ENCODE measurements at regions not wholly inside any gene's neighbourhood (a gene's known extent, or its start where the extent isn't known, plus 50 kb on each side); places are given as distances from the start of the nearest gene placed in this dataset.

DNA sequence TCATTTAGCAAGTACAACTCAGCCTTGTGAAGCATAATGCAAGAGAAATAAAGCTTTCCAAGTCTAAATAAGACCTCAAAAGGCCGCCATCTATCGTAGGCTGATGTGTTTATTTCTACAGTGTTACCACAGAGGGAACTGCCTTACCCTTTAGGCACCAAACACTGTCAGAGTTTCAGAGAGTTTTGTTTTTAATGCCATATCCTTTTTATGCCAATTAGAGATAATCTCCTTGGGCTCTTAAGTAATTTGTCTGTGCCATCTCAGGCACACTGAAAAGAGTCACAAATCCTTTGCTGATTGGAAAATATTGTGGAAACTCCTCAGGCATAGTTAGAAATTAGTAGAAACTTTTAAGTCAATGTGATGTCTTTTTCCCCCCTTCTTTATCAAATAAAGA, 797.1 kb downstream of the SLC4A3 start:
- no peak overlapping the region for H3K4me3 ChIP-seq (ENCODE audit: low read length in 2 of 2)
- no peaks in the 10 kb centered on the region for H3K27me3 ChIP-seq (ENCODE audit: control insufficient read depth in 2 of 2, insufficient read depth in 2 of 2, low read length in 2 of 2)
- no peak overlapping the region for H3K9ac ChIP-seq (ENCODE audit: low read depth in 1 of 2, low read length in 2 of 2)
- H3K4me1 ChIP-seq (ENCODE audit: control insufficient read depth in 2 of 2, insufficient read depth in 2 of 2, low read length in 2 of 2), result no peaks in the 10 kb centered on the region
- H3K36me3 ChIP-seq (ENCODE audit: control insufficient read depth in 2 of 2, insufficient read depth in 2 of 2, low read length in 2 of 2), result no peaks in the 10 kb centered on the region
- H3K9me3 ChIP-seq (ENCODE audit: control insufficient read depth in 2 of 2, low read length in 2 of 2), result no peaks in the 10 kb centered on the region
- H3K27ac ChIP-seq (ENCODE audit: low read depth in 2 of 2, low read length in 2 of 2), result no peak overlapping the region

DNA sequence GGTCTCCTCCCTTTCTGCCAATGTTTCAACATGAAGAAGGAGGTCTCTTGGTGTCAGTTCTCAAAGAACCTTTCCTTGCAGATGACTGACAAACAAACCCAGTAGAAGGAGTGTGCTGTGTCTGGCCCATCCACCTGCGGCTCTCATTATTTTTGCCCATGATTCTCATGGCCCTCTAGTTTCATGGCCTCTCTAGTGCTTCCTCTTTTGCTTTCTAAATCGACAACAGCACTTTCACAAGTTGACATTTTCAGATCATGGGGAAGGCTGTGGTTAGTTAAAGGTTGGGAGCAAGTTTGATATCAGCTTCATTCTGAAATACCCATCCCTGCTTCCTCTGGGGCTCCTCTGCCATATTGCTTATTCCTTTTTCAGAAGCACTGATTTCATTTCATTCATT, 805.2 kb downstream of the SLC4A3 start:
- H3K9me3 ChIP-seq (ENCODE audit: control insufficient read depth in 2 of 2, low read length in 2 of 2), result no peaks in the 10 kb centered on the region
- H3K36me3 ChIP-seq (ENCODE audit: control insufficient read depth in 2 of 2, insufficient read depth in 2 of 2, low read length in 2 of 2), result no peaks in the 10 kb centered on the region
- no peak overlapping the region for H3K9ac ChIP-seq (ENCODE audit: low read depth in 1 of 2, low read length in 2 of 2)
- no peaks in the 10 kb centered on the region for H3K4me1 ChIP-seq (ENCODE audit: control insufficient read depth in 2 of 2, insufficient read depth in 2 of 2, low read length in 2 of 2)
- H3K4me3 ChIP-seq (ENCODE audit: low read length in 2 of 2), result no peak overlapping the region
- H3K27ac ChIP-seq (ENCODE audit: low read depth in 2 of 2, low read length in 2 of 2), result no peak overlapping the region
- no peaks in the 10 kb centered on the region for H3K27me3 ChIP-seq (ENCODE audit: control insufficient read depth in 2 of 2, insufficient read depth in 2 of 2, low read length in 2 of 2)

DNA sequence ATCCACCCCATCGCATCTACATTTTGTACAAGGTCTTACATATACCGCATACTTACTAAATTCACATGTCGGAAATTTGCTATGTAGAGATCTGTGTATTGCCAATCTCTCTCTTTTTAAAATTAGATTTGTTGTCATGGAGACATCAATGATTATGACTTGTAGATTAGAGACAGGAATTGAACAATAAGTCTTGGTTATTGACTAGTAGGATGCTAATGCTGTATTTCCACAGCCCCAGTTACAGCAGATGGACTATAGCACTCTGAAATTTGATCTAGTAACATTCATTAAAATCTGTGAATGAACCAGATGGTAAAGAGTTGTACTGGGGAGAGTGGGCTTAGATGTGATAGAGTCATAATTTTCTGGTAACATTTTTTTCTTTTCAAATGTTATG, 805.7 kb downstream of the SLC4A3 start:
- Histone ChIP-seq H3K27ac (ENCODE audit: low read depth in 2 of 2, low read length in 2 of 2) (no peak overlapping the region), H3K9ac (ENCODE audit: low read depth in 1 of 2, low read length in 2 of 2) (no peak overlapping the region), H3K4me1 (ENCODE audit: control insufficient read depth in 2 of 2, insufficient read depth in 2 of 2, low read length in 2 of 2) (no peaks in the 10 kb centered on the region), H3K9me3 (ENCODE audit: control insufficient read depth in 2 of 2, low read length in 2 of 2) (no peaks in the 10 kb centered on the region), H3K36me3 (ENCODE audit: control insufficient read depth in 2 of 2, insufficient read depth in 2 of 2, low read length in 2 of 2) (no peaks in the 10 kb centered on the region), H3K4me3 (ENCODE audit: low read length in 2 of 2) (no peak overlapping the region), H3K27me3 (ENCODE audit: control insufficient read depth in 2 of 2, insufficient read depth in 2 of 2, low read length in 2 of 2) (no peaks in the 10 kb centered on the region)

DNA sequence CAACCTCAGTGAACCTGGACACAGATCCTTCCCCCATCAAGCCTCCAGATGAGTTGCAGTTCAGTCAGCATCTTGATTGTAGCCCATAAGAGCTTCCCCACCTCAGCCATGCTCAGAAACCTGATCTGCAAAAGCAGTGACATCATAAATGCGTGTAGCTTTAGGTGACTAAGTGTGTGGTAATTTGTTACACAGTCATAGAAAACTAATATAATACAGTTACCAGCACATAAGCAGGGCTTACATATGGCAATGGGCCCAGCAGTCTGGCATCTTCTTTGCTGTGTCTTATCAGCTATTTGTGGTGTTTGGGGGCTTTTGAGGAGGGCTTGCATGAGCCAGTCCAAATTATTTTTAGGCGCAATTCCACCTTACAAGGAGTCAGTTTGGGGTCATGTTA, 807.0 kb downstream of the SLC4A3 start:
- Histone ChIP-seq H3K4me1 (ENCODE audit: control insufficient read depth in 2 of 2, insufficient read depth in 2 of 2, low read length in 2 of 2) (no peaks in the 10 kb centered on the region), H3K4me3 (ENCODE audit: low read length in 2 of 2) (no peak overlapping the region), H3K9ac (ENCODE audit: low read depth in 1 of 2, low read length in 2 of 2) (no peak overlapping the region), H3K9me3 (ENCODE audit: control insufficient read depth in 2 of 2, low read length in 2 of 2) (no peaks in the 10 kb centered on the region), H3K27me3 (ENCODE audit: control insufficient read depth in 2 of 2, insufficient read depth in 2 of 2, low read length in 2 of 2) (no peaks in the 10 kb centered on the region), H3K36me3 (ENCODE audit: control insufficient read depth in 2 of 2, insufficient read depth in 2 of 2, low read length in 2 of 2) (no peaks in the 10 kb centered on the region), H3K27ac (ENCODE audit: low read depth in 2 of 2, low read length in 2 of 2) (no peak overlapping the region)

DNA sequence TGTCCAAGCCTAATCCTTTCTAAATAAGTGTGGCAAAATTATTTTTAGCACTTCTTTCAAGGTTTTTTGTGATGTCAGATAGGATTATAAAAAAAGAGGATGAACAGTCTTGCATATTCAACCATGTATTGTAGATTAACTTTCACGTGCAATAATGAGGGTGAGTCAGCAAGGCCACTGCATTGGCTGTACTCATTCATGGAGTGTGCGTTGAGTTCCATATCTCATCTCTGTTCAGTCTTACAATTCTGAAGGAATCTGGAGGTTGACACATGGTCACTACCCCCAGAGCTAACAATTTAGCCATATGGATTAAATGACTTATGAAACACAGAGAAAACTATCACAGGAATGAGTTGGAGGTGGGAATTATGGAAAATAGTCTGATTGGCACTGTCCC, 810.5 kb downstream of the SLC4A3 start:
- Histone ChIP-seq H3K27me3 (ENCODE audit: control insufficient read depth in 2 of 2, insufficient read depth in 2 of 2, low read length in 2 of 2) (no peaks in the 10 kb centered on the region), H3K27ac (ENCODE audit: low read depth in 2 of 2, low read length in 2 of 2) (no peak overlapping the region), H3K4me1 (ENCODE audit: control insufficient read depth in 2 of 2, insufficient read depth in 2 of 2, low read length in 2 of 2) (no peaks in the 10 kb centered on the region), H3K36me3 (ENCODE audit: control insufficient read depth in 2 of 2, insufficient read depth in 2 of 2, low read length in 2 of 2) (no peaks in the 10 kb centered on the region), H3K4me3 (ENCODE audit: low read length in 2 of 2) (no peak overlapping the region), H3K9ac (ENCODE audit: low read depth in 1 of 2, low read length in 2 of 2) (no peak overlapping the region), H3K9me3 (ENCODE audit: control insufficient read depth in 2 of 2, low read length in 2 of 2) (no peaks in the 10 kb centered on the region)

DNA sequence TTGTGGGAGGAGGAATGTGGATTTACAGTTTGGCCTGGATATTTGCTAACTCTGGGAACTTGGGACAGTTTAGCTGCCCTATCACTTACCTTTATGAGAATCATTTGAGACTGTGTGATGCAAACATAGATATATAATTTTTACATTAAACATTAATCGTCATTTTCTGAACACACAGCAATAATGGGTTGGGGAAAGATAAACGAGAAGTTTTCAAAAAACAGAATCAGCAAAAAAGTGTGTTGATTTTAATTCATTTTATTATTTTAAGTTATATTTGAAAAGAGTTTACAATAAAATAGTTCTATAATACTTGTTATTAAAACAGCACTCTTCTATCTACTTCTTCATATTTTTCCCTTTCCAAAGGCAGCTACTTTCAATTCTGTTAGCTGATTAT, 813.3 kb downstream of the SLC4A3 start:
- no peaks in the 10 kb centered on the region for H3K36me3 ChIP-seq (ENCODE audit: control insufficient read depth in 2 of 2, insufficient read depth in 2 of 2, low read length in 2 of 2)
- no peaks in the 10 kb centered on the region for H3K27me3 ChIP-seq (ENCODE audit: control insufficient read depth in 2 of 2, insufficient read depth in 2 of 2, low read length in 2 of 2)
- H3K4me1 ChIP-seq (ENCODE audit: control insufficient read depth in 2 of 2, insufficient read depth in 2 of 2, low read length in 2 of 2), result no peaks in the 10 kb centered on the region
- no peaks in the 10 kb centered on the region for H3K9me3 ChIP-seq (ENCODE audit: control insufficient read depth in 2 of 2, low read length in 2 of 2)
- H3K9ac ChIP-seq (ENCODE audit: low read depth in 1 of 2, low read length in 2 of 2), result no peak overlapping the region
- H3K27ac ChIP-seq (ENCODE audit: low read depth in 2 of 2, low read length in 2 of 2), result no peak overlapping the region
- H3K4me3 ChIP-seq (ENCODE audit: low read length in 2 of 2), result no peak overlapping the region

DNA sequence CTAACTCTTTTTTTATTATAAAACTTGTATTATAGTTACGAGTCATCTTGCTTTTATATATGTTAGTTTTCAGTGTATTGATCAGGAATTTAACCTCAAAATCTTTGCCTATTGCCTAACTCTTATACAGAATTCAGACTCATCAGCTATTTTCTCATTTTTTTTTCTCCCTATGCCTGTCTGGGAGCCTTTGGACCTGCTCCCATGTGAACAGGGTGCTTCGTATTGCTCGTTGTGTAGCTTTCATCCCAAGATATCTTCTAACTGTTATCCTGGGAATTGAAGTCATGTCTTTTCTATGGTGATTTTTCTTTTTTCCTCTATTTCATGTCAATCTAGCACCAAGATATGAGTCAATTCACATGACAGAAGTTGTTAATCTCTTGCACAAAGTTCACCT, 814.0 kb downstream of the SLC4A3 start:
- H3K36me3 ChIP-seq (ENCODE audit: control insufficient read depth in 2 of 2, insufficient read depth in 2 of 2, low read length in 2 of 2), result no peaks in the 10 kb centered on the region

DNA sequence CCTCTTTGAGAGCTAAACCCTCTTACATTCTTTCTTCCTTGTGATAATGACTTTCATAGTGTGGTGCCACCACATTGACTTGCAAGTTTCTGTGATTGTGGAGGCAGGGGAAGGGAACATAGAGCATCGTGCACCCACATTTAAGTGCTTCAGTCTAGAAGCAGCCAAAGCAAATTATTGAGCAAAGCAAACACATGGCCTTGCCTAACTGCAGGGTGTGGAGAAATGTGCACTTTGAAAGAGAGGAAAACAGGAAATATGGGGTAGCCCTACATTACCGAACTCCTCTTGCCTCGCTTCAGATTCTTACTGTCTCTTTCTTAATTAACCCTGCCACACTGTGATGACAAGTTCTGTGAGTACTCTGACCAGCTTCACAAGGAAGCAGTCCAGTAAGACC, 814.6 kb downstream of the SLC4A3 start:
- H3K36me3 ChIP-seq (ENCODE audit: control insufficient read depth in 2 of 2, insufficient read depth in 2 of 2, low read length in 2 of 2), result no peaks in the 10 kb centered on the region
- H3K9me3 ChIP-seq (ENCODE audit: control insufficient read depth in 2 of 2, low read length in 2 of 2), result no peaks in the 10 kb centered on the region
- no peak overlapping the region for H3K4me3 ChIP-seq (ENCODE audit: low read length in 2 of 2)
- no peaks in the 10 kb centered on the region for H3K4me1 ChIP-seq (ENCODE audit: control insufficient read depth in 2 of 2, insufficient read depth in 2 of 2, low read length in 2 of 2)
- H3K9ac ChIP-seq (ENCODE audit: low read depth in 1 of 2, low read length in 2 of 2), result no peak overlapping the region
- H3K27me3 ChIP-seq (ENCODE audit: control insufficient read depth in 2 of 2, insufficient read depth in 2 of 2, low read length in 2 of 2), result no peaks in the 10 kb centered on the region
- no peak overlapping the region for H3K27ac ChIP-seq (ENCODE audit: low read depth in 2 of 2, low read length in 2 of 2)

More for the DNA sequence above, 814.0 kb downstream of the SLC4A3 start:
- Histone ChIP-seq H3K27me3 (ENCODE audit: control insufficient read depth in 2 of 2, insufficient read depth in 2 of 2, low read length in 2 of 2) (no peaks in the 10 kb centered on the region), H3K9ac (ENCODE audit: low read depth in 1 of 2, low read length in 2 of 2) (no peak overlapping the region), H3K27ac (ENCODE audit: low read depth in 2 of 2, low read length in 2 of 2) (no peak overlapping the region), H3K4me1 (ENCODE audit: control insufficient read depth in 2 of 2, insufficient read depth in 2 of 2, low read length in 2 of 2) (no peaks in the 10 kb centered on the region), H3K9me3 (ENCODE audit: control insufficient read depth in 2 of 2, low read length in 2 of 2) (no peaks in the 10 kb centered on the region), H3K4me3 (ENCODE audit: low read length in 2 of 2) (no peak overlapping the region)

DNA sequence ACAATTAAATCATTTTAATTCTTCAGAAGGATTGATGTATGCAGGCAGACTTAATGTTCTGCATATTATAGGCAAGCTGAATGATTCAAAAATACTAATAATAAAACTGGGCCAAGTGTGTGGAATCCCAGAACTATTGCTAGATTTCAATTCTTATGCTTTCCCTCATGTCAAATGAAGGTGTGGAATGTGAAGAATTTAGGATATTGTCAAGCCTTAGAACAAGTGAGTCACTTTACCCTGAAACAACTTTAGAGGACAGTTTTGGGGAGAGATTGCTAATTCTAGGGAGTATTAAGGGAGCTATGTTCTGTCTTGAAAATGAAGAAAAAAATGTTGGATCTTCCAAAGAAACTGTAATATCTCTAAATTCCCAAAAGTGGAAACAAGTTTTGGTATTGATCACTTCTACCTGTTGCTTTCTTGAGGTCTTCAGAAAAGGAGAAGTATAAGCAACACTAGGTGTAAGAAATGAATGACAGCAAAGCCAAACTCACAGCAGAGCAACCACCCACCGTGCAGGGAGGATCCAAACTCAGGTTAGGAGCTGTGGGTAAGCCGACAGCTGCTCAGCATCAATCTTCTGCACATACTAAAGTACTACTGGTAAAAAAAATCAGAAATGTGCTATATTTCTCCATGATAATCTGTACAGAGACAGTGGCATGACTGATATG, 818.1 kb downstream of the SLC4A3 start:
- Histone ChIP-seq H3K9ac (ENCODE audit: low read depth in 1 of 2, low read length in 2 of 2) (no peak overlapping the region), H3K4me3 (ENCODE audit: low read length in 2 of 2) (no peak overlapping the region), H3K27ac (ENCODE audit: low read depth in 2 of 2, low read length in 2 of 2) (no peak overlapping the region), H3K36me3 (ENCODE audit: control insufficient read depth in 2 of 2, insufficient read depth in 2 of 2, low read length in 2 of 2) (no peaks in the 10 kb centered on the region), H3K4me1 (ENCODE audit: control insufficient read depth in 2 of 2, insufficient read depth in 2 of 2, low read length in 2 of 2) (no peaks in the 10 kb centered on the region), H3K27me3 (ENCODE audit: control insufficient read depth in 2 of 2, insufficient read depth in 2 of 2, low read length in 2 of 2) (no peaks in the 10 kb centered on the region), H3K9me3 (ENCODE audit: control insufficient read depth in 2 of 2, low read length in 2 of 2) (no peaks in the 10 kb centered on the region)

DNA sequence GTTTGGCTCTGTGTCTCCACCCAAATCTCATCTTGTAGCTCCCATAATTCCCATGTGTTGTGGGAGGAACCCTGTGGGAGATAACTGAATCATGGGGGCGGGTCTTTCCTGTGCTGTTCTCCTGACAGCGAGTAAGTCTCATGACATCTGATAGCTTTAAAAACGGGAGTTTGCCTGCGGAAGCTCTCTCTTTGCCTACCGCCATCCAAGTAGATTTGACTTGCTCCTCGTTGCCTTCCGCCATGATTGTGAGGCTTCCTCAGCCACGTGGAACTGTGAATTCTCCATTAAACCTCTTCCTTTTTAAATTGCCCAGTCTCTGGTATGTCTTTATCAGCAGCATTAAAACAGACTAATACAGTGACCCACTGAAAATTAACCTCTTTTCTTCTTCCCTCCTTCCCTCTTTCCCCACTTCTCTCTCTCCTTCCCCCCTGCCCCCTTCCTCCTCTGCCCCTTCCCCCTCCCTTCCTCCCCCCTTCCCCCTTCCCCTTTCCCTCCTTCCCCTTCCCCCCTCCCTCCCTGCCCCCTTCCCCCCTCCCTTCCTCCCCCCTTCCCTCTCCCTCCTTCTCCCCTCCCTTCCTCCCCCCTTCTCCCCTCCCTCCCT, 818.8 kb downstream of the SLC4A3 start:
- Histone ChIP-seq H3K36me3 (ENCODE audit: control insufficient read depth in 2 of 2, insufficient read depth in 2 of 2, low read length in 2 of 2) (no peaks in the 10 kb centered on the region), H3K27ac (ENCODE audit: low read depth in 2 of 2, low read length in 2 of 2) (no peak overlapping the region), H3K9ac (ENCODE audit: low read depth in 1 of 2, low read length in 2 of 2) (no peak overlapping the region), H3K27me3 (ENCODE audit: control insufficient read depth in 2 of 2, insufficient read depth in 2 of 2, low read length in 2 of 2) (no peaks in the 10 kb centered on the region), H3K9me3 (ENCODE audit: control insufficient read depth in 2 of 2, low read length in 2 of 2) (no peaks in the 10 kb centered on the region), H3K4me1 (ENCODE audit: control insufficient read depth in 2 of 2, insufficient read depth in 2 of 2, low read length in 2 of 2) (no peaks in the 10 kb centered on the region), H3K4me3 (ENCODE audit: low read length in 2 of 2) (no peak overlapping the region)

Data from mucosa of rectum (tissue), 2 donors.